Neural cell (in vitro differentiated cells): ENCODE measurements at regions not wholly inside any gene's neighbourhood (a gene's known extent, or its start where the extent isn't known, plus 50 kb on each side); places are given as distances from the start of the nearest gene placed in this dataset.

ENCODE experiments used
- H2AFZ ChIP-seq: fragments of 200-600, 300-800 bp; sonication (generic), shearing (Covaris generic); 2 replicates; pipeline ENCODE4 v1.6.0; 2014; ENCODE audit warnings: low read depth, mild to moderate bottlenecking, antibody characterized with exemption, low read length, moderate library complexity
- H3F3A ChIP-seq: fragments of 200-600 bp; shearing (Covaris generic); 2 replicates; pipeline ENCODE4 v1.6.1; 2016; ENCODE audit warnings: mild to moderate bottlenecking, moderate library complexity, mixed read lengths, antibody characterized with exemption, low read length; ENCODE audit not compliant: insufficient read depth, poor library complexity, severe bottlenecking
- H3K27ac ChIP-seq: fragments of 200-600, 300-800 bp; sonication (generic), shearing (Covaris generic); 2 replicates; pipeline ENCODE4 v1.5.1; 2014; ENCODE audit warnings: mild to moderate bottlenecking, low read length, moderate library complexity
- H3K27me3 ChIP-seq: fragments of 300-800, 200-600 bp; sonication (generic), shearing (Covaris generic); 2 replicates; pipeline ENCODE4 v1.6.0; 2014; ENCODE audit warnings: mild to moderate bottlenecking, low read depth, low read length, moderate library complexity; ENCODE audit not compliant: insufficient read depth
- H3K36me3 ChIP-seq: fragments of 300-800, 200-600 bp; sonication (generic), shearing (Covaris generic); 2 replicates; pipeline ENCODE4 v1.5.1; 2014; ENCODE audit warnings: mild to moderate bottlenecking, antibody characterized with exemption, low read length, moderate library complexity; ENCODE audit not compliant: insufficient read depth
- H3K4me2 ChIP-seq: fragments of 300-800, 200-600 bp; sonication (generic), shearing (Covaris generic); 2 replicates; pipeline ENCODE4 v1.6.0; 2014; ENCODE audit warnings: mild to moderate bottlenecking, low read length
- H3K4me3 ChIP-seq: fragments of 300-800, 200-600 bp; sonication (generic), shearing (Covaris generic); 2 replicates; pipeline ENCODE4 v1.5.1; 2014; ENCODE audit warnings: mild to moderate bottlenecking, low read length, moderate library complexity
- H3K79me2 ChIP-seq: fragments of 200-600 bp; shearing (Covaris generic); replicated peaks from 2 replicates; pipeline ENCODE4 v1.6.0; 2014; ENCODE audit warnings: mild to moderate bottlenecking, low read length, moderate library complexity; ENCODE audit not compliant: insufficient read depth
- H3K9ac ChIP-seq: fragments of 300-800, 200-600 bp; sonication (generic), shearing (Covaris generic); 2 replicates; pipeline ENCODE4 v1.6.1; 2016; ENCODE audit warnings: mild to moderate bottlenecking, low read length, mixed read lengths
- H3K9me2 ChIP-seq: fragments of 200-600 bp; shearing (Covaris generic); 2 replicates; pipeline ENCODE4 v1.6.1; 2016; ENCODE audit warnings: mild to moderate bottlenecking, low read length, mixed read lengths; ENCODE audit not compliant: insufficient read depth
- H3K9me3 ChIP-seq: fragments of 200-600, 300-800 bp; sonication (generic), shearing (Covaris generic); 2 replicates; pipeline ENCODE4 v1.6.1; 2016; ENCODE audit warnings: mild to moderate bottlenecking, mixed run types, low read length, moderate library complexity, mixed read lengths
- H4K20me1 ChIP-seq: fragments of 200-600 bp; shearing (Covaris generic); 2 replicates; pipeline ENCODE4 v1.6.1; 2016; ENCODE audit warnings: mild to moderate bottlenecking, mixed run types; ENCODE audit not compliant: insufficient read depth
- EP300 ChIP-seq: fragments of 450-650 bp; conservative IDR thresholded peaks from 2 replicates; pipeline ENCODE4 v1.6.1; 2014; ENCODE audit warnings: antibody characterized with exemption, mild to moderate bottlenecking, moderate library complexity; ENCODE audit not compliant: poor library complexity, severe bottlenecking
- EZH2 ChIP-seq: fragments of 200-600, 300-800 bp; shearing (Covaris generic), sonication (generic); IDR thresholded peaks from 2 replicates; pipeline ENCODE4 v1.6.1; 2014; ENCODE audit warnings: antibody characterized with exemption, low read length, borderline replicate concordance, mild to moderate bottlenecking; ENCODE audit not compliant: insufficient read depth, poor library complexity, severe bottlenecking
- MXI1 ChIP-seq: fragments of 450-650 bp; conservative IDR thresholded peaks from 2 replicates; pipeline ENCODE4 v1.6.1; 2014; ENCODE audit warnings: antibody characterized with exemption, mild to moderate bottlenecking; ENCODE audit not compliant: poor library complexity, severe bottlenecking
- POLR2AphosphoS5 ChIP-seq: IDR thresholded peaks from 2 replicates; pipeline ENCODE4 v1.6.1; 2012
- RAD21 ChIP-seq: fragments of 450-650 bp; conservative IDR thresholded peaks from 2 replicates; pipeline ENCODE4 v1.6.1; 2014; ENCODE audit warnings: antibody characterized with exemption, mild to moderate bottlenecking, moderate library complexity
- SMC3 ChIP-seq: fragments of 450-650 bp; conservative IDR thresholded peaks from 2 replicates; pipeline ENCODE4 v1.6.1; 2014; ENCODE audit warnings: antibody characterized with exemption, mild to moderate bottlenecking, moderate library complexity; ENCODE audit not compliant: poor library complexity
- TAF1 ChIP-seq: IDR thresholded peaks from 2 replicates; pipeline ENCODE4 v1.6.1; 2012; ENCODE audit warnings: low read depth
- TF ChIP-seq, protein P1 (sequence below): IDR thresholded peaks from 2 replicates; pipeline ENCODE4 v1.6.1; 2012; ENCODE audit warnings: borderline replicate concordance
- TF ChIP-seq, protein P2 (sequence below): fragments of 450-650 bp; IDR thresholded peaks from 2 replicates; pipeline ENCODE4 v1.5.1; 2014; ENCODE audit warnings: antibody characterized with exemption, mild to moderate bottlenecking, moderate library complexity; ENCODE audit not compliant: poor library complexity, severe bottlenecking

DNA sequence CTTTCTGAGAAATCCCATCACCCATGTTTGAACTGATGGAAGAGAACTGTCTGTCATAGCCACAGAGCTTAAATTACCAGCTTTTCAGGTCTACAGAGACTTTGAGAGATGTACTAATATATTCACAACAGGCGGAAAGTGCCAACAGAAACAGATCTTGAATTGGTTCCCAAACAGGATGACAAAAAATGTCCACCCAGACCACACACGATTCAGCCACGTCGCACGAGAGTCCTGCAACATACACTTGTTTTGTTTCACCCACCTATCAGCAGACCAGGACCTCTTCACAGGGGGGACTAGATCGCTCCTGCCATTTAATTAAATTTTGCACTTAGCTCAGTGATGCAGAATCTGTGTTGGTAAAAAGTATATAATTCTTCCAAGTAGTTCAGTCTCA, 187.1 kb upstream of the CEP162 start:
- no peak for TF ChIP-seq POLR2AphosphoS5
- TF ChIP-seq, protein P1, sequence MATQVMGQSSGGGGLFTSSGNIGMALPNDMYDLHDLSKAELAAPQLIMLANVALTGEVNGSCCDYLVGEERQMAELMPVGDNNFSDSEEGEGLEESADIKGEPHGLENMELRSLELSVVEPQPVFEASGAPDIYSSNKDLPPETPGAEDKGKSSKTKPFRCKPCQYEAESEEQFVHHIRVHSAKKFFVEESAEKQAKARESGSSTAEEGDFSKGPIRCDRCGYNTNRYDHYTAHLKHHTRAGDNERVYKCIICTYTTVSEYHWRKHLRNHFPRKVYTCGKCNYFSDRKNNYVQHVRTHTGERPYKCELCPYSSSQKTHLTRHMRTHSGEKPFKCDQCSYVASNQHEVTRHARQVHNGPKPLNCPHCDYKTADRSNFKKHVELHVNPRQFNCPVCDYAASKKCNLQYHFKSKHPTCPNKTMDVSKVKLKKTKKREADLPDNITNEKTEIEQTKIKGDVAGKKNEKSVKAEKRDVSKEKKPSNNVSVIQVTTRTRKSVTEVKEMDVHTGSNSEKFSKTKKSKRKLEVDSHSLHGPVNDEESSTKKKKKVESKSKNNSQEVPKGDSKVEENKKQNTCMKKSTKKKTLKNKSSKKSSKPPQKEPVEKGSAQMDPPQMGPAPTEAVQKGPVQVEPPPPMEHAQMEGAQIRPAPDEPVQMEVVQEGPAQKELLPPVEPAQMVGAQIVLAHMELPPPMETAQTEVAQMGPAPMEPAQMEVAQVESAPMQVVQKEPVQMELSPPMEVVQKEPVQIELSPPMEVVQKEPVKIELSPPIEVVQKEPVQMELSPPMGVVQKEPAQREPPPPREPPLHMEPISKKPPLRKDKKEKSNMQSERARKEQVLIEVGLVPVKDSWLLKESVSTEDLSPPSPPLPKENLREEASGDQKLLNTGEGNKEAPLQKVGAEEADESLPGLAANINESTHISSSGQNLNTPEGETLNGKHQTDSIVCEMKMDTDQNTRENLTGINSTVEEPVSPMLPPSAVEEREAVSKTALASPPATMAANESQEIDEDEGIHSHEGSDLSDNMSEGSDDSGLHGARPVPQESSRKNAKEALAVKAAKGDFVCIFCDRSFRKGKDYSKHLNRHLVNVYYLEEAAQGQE, result no peak
- no peak for TF ChIP-seq EZH2
- no peak for TF ChIP-seq MXI1
- TF ChIP-seq RAD21, result no peak
- TF ChIP-seq, protein P2, sequence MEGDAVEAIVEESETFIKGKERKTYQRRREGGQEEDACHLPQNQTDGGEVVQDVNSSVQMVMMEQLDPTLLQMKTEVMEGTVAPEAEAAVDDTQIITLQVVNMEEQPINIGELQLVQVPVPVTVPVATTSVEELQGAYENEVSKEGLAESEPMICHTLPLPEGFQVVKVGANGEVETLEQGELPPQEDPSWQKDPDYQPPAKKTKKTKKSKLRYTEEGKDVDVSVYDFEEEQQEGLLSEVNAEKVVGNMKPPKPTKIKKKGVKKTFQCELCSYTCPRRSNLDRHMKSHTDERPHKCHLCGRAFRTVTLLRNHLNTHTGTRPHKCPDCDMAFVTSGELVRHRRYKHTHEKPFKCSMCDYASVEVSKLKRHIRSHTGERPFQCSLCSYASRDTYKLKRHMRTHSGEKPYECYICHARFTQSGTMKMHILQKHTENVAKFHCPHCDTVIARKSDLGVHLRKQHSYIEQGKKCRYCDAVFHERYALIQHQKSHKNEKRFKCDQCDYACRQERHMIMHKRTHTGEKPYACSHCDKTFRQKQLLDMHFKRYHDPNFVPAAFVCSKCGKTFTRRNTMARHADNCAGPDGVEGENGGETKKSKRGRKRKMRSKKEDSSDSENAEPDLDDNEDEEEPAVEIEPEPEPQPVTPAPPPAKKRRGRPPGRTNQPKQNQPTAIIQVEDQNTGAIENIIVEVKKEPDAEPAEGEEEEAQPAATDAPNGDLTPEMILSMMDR, result no peak
- TF ChIP-seq TAF1, result no peak
- TF ChIP-seq SMC3, result no peak
- no peak for TF ChIP-seq EP300
- no peaks in the 10 kb centered on the region for H3K79me2 ChIP-seq
- H4K20me1 ChIP-seq, result no peaks in the 10 kb centered on the region
- H3F3A ChIP-seq, result no peaks in the 10 kb centered on the region
- no peak overlapping the region for H3K4me2 ChIP-seq
- H3K36me3 ChIP-seq, result no peaks in the 10 kb centered on the region
- H3K9me2 ChIP-seq, result no peaks in the 10 kb centered on the region
- no peaks in the 10 kb centered on the region for H3K9me3 ChIP-seq
- H3K27ac ChIP-seq, result no peak overlapping the region
- no peak overlapping the region for H2AFZ ChIP-seq
- no peak overlapping the region for H3K4me3 ChIP-seq
- H3K27me3 ChIP-seq, result no peaks in the 10 kb centered on the region
- H3K9ac ChIP-seq, result no peak overlapping the region

DNA sequence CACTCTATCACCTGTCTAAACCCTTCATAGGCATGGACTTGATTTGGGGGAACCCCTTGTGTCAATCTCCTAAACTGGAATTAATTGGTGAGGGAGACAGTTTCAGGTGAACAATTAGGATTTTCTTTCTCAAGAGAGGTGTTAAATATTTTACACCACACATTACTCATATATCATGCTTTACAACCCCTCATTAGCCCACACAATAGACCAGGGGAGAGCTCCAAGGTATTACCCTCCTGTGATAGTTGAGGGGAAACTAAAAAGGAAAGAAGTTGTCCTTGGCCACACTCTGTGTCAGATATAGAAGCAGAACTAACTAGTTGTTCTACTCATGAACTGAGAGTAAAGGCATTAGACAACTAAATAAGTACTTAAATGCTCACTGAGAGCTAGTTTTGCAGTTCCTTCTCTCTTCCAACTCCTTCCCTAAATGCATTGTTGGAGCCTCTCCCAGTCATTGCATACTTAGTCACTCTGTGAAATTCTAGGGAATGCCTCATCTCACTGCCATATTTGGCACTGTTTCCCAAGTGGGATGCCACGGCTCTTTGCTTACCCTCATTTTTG, 183.7 kb upstream of the CEP162 start:
- H3K9ac ChIP-seq, result no peak overlapping the region
- H3K9me2 ChIP-seq, result no peaks in the 10 kb centered on the region
- no peak overlapping the region for H3K4me3 ChIP-seq
- H3K27ac ChIP-seq, result no peak overlapping the region
- H3K36me3 ChIP-seq, result no peaks in the 10 kb centered on the region
- H3F3A ChIP-seq, result no peaks in the 10 kb centered on the region
- H4K20me1 ChIP-seq, result no peaks in the 10 kb centered on the region
- H3K27me3 ChIP-seq, result no peaks in the 10 kb centered on the region
- no peak overlapping the region for H2AFZ ChIP-seq
- no peak for TF ChIP-seq MXI1
- TF ChIP-seq POLR2AphosphoS5, result no peak
- H3K9me3 ChIP-seq, result no peaks in the 10 kb centered on the region
- no peak overlapping the region for H3K4me2 ChIP-seq
- no peaks in the 10 kb centered on the region for H3K79me2 ChIP-seq

DNA sequence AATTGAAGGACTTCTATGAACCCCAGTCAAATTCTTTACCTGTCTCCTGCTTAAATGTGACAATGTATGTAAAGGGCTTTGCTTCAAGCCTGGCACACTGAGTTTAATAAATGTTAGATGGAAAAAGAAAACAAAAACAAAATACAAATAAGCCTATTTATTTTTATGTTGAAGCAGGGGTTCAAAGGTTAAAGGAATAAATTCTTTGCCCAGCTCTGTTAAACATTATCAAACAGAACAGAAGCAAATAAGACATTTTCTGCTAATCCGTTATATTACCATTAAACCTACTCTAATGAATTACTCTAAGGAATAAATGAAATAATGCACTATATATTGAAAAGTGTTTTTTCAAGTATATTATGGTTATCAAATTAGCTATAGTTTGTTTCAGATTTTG, 182.5 kb upstream of the CEP162 start:
- Histone ChIP-seq H3K4me2 (no peak overlapping the region), H3K9me2 (no peaks in the 10 kb centered on the region), H3K36me3 (no peaks in the 10 kb centered on the region), H3K27me3 (no peaks in the 10 kb centered on the region), H3K4me3 (no peak overlapping the region), H3K9ac (no peak overlapping the region), H4K20me1 (no peaks in the 10 kb centered on the region), H3F3A (no peaks in the 10 kb centered on the region), H3K27ac (no peak overlapping the region), H3K79me2 (no peaks in the 10 kb centered on the region), H2AFZ (no peak overlapping the region), H3K9me3 (no peaks in the 10 kb centered on the region)
- TF ChIP-seq EP300, result no peak
- no peak for TF ChIP-seq EZH2
- TF ChIP-seq, protein P1, result no peak
- TF ChIP-seq, protein P2, result no peak
- TF ChIP-seq RAD21, result no peak
- TF ChIP-seq TAF1, result no peak
- TF ChIP-seq SMC3, result no peak
- TF ChIP-seq POLR2AphosphoS5, result no peak
